ENCODE measurements at regions not wholly inside any gene's neighbourhood (a gene's known extent, or its start where the extent isn't known, plus 50 kb on each side); places are given as distances from the start of the nearest gene placed in this dataset.

GRCh38 chr10:2866569-2866968 lies 200.8 kb upstream of the PFKP start:
- Histone ChIP-seq H3K4me3 (ENCODE audit: severe bottlenecking) (no peak overlapping the region), H3K27ac (ENCODE audit: poor library complexity, severe bottlenecking) (no peak overlapping the region), H3K9me3 (ENCODE audit: severe bottlenecking) (no peaks in the 10 kb centered on the region), H3K4me1 (ENCODE audit: insufficient read depth, poor library complexity, severe bottlenecking) (no peaks in the 10 kb centered on the region), H3K36me3 (ENCODE audit: low read depth) (no peaks in the 10 kb centered on the region), H3K27me3 (ENCODE audit: insufficient read depth, poor library complexity, severe bottlenecking) (no peaks in the 10 kb centered on the region)
- no peak for DNase-seq (ENCODE audit: low spot score)
- no peak for ATAC-seq (ENCODE audit: low read depth)
- TF ChIP-seq CTCF (IDR thresholded peaks at IDR 0.05; ENCODE audit: poor library complexity, severe bottlenecking), result no peak

DNA sequence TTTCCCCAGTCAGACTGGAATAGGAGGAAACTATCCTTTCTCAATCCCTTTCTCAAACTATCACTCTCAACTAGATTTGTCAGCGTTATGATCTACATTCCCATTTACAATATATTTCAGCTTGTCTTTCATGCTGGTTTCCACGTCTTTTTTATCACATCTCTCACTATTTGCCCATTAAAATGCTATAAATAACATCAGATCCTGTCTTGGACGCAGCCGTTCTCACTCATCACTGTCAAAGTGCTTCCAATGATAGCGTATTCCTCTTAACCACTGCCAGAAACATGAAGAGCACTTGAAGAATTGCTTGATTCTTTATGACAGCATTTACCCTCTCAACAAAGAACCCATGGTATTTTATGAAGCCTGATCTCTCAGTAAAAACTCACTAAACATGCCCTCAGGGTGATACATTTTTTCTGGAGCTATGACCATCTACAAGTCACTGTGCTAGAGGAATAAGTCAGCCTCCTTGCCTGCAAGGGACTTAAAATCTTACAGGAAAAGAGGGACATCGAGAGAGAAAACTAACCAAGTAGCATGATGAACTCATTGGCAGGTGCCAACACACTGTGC lies 205.6 kb upstream of the PFKP start:
- no peaks in the 10 kb centered on the region for H3K4me1 ChIP-seq (ENCODE audit: insufficient read depth, poor library complexity, severe bottlenecking)
- no peaks in the 10 kb centered on the region for H3K27me3 ChIP-seq (ENCODE audit: insufficient read depth, poor library complexity, severe bottlenecking)
- no peaks in the 10 kb centered on the region for H3K9me3 ChIP-seq (ENCODE audit: severe bottlenecking)
- ATAC-seq (ENCODE audit: low read depth), result no peak
- H3K4me3 ChIP-seq (ENCODE audit: severe bottlenecking), result no peak overlapping the region
- no peak for TF ChIP-seq CTCF (IDR thresholded peaks at IDR 0.05; ENCODE audit: poor library complexity, severe bottlenecking)
- DNase-seq (ENCODE audit: low spot score), result no peak
- H3K27ac ChIP-seq (ENCODE audit: poor library complexity, severe bottlenecking), result no peak overlapping the region
- no peaks in the 10 kb centered on the region for H3K36me3 ChIP-seq (ENCODE audit: low read depth)

DNA sequence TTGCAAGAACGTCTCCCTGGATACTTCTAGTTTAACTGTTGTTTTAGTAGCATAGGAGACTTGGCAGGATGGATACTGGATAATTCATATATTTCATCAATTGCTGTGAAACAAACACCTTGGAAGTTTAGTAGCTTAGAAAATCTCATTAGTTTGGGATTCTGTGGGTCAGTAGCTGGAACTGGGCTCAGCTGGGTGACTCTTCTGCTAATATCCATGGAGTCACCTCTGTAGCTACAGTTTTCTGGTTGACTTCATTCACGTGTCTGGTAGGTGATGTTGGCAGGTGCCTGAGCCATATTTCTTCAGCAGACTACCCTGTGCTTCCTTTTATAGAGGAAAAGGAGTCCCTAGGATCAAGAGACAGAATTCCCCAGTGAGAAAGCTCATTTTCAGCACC lies 208.9 kb upstream of the PFKP start:
- no peak for TF ChIP-seq CTCF (IDR thresholded peaks at IDR 0.05; ENCODE audit: poor library complexity, severe bottlenecking)
- Histone ChIP-seq H3K36me3 (ENCODE audit: low read depth) (no peaks in the 10 kb centered on the region), H3K27ac (ENCODE audit: poor library complexity, severe bottlenecking) (no peak overlapping the region), H3K4me3 (ENCODE audit: severe bottlenecking) (no peak overlapping the region), H3K4me1 (ENCODE audit: insufficient read depth, poor library complexity, severe bottlenecking) (no peaks in the 10 kb centered on the region), H3K9me3 (ENCODE audit: severe bottlenecking) (no peaks in the 10 kb centered on the region), H3K27me3 (ENCODE audit: insufficient read depth, poor library complexity, severe bottlenecking) (peaks cover 22% of the 10 kb centered on the region)
- ATAC-seq (ENCODE audit: low read depth) (no peak), DNase-seq (ENCODE audit: low spot score) (no peak)

DNA sequence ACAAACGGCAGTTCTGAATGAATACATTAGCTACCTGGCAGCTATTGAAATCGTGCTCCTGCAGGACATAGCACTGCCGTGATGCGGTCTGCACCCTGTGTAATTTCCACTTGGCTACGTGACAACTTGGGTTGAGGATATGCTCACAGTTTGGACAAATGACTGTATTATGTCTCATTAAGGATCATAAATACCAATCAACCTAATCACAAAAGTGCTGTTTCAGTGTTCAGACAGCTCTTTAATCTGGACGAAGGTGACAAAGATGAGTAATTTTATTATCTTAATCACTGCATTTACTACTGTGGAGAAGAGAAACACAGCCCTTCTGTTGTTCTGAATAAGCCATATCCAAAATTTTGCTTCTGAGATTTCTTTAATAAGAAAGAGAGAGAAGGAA lies 210.8 kb upstream of the PFKP start:
- Histone ChIP-seq H3K4me1 (ENCODE audit: insufficient read depth, poor library complexity, severe bottlenecking) (no peaks in the 10 kb centered on the region), H3K27ac (ENCODE audit: poor library complexity, severe bottlenecking) (no peak overlapping the region), H3K36me3 (ENCODE audit: low read depth) (no peaks in the 10 kb centered on the region), H3K4me3 (ENCODE audit: severe bottlenecking) (no peak overlapping the region), H3K9me3 (ENCODE audit: severe bottlenecking) (no peaks in the 10 kb centered on the region), H3K27me3 (ENCODE audit: insufficient read depth, poor library complexity, severe bottlenecking) (peaks cover 38% of the 10 kb centered on the region)
- DNase-seq (ENCODE audit: low spot score) (no peak), ATAC-seq (ENCODE audit: low read depth) (peak; percentile 55; the same call in 2 of the 3 replicates)
- no peak for TF ChIP-seq CTCF (IDR thresholded peaks at IDR 0.05; ENCODE audit: poor library complexity, severe bottlenecking)

DNA sequence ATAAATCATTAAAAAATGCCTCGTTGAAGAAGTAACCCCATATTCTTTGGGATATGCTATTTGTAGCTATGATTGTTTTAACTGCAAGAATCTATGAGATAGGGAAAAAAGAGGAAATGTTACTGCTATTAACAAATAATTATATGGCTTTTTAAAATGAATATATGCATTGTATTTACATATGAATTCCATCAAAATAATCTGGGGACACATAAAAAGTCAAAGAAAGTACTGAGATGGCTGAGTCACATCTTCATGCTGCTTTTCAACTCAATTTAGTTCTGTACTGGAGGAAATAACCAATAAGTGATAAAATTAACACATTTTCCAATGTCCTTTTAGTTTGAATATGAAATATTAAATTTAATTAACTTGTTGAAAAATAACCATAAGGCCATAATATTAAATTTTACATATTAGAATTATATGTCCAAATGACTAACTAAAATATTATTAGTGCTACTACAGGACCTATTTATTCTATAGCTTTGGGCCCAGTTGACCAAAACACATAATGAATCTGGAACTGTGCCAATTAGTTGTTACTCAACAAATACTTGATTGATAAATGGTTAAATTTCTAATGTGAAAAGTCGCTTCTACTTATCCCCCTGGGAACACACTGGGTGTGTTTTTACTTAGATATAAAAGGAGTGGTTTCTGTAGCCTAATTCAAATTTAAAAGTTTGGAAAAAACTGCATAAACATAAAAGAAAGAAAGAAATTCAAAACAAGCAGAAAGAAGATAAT lies 214.6 kb upstream of the PFKP start:
- H3K4me1 ChIP-seq (ENCODE audit: insufficient read depth, poor library complexity, severe bottlenecking), result no peaks in the 10 kb centered on the region
- DNase-seq (ENCODE audit: low spot score), result no peak
- no peaks in the 10 kb centered on the region for H3K9me3 ChIP-seq (ENCODE audit: severe bottlenecking)
- no peak for TF ChIP-seq CTCF (IDR thresholded peaks at IDR 0.05; ENCODE audit: poor library complexity, severe bottlenecking)
- no peak overlapping the region for H3K4me3 ChIP-seq (ENCODE audit: severe bottlenecking)
- H3K27me3 ChIP-seq (ENCODE audit: insufficient read depth, poor library complexity, severe bottlenecking), result peaks cover 40% of the 10 kb centered on the region
- H3K36me3 ChIP-seq (ENCODE audit: low read depth), result no peaks in the 10 kb centered on the region
- H3K27ac ChIP-seq (ENCODE audit: poor library complexity, severe bottlenecking), result no peak overlapping the region
- no peak for ATAC-seq (ENCODE audit: low read depth)

Measured in RWPE2 (cell line).